Endodermal cell (in vitro differentiated cells): ENCODE measurements at regions not wholly inside any gene's neighbourhood (a gene's known extent, or its start where the extent isn't known, plus 50 kb on each side); places are given as distances from the start of the nearest gene placed in this dataset.

ENCODE experiments used
- DNase-seq: peaks from one replicate; pipeline ENCODE4 v3.0.0-alpha.2; 2017
- H3K27ac ChIP-seq: 2 replicates; pipeline ENCODE4 v1.5.1; 2013; ENCODE audit warnings: mild to moderate bottlenecking, low read depth, low read length, moderate library complexity
- H3K27me3 ChIP-seq: 2 replicates; pipeline ENCODE4 v1.6.1; 2013; ENCODE audit warnings: mild to moderate bottlenecking, low read length, moderate library complexity; ENCODE audit not compliant: insufficient read depth, control insufficient read depth, poor library complexity, severe bottlenecking
- H3K36me3 ChIP-seq: 2 replicates; pipeline ENCODE4 v1.7.0; 2013; ENCODE audit warnings: mild to moderate bottlenecking, low read length, moderate library complexity; ENCODE audit not compliant: control insufficient read depth, insufficient read depth
- H3K4me1 ChIP-seq: one replicate; pipeline ENCODE4 v1.7.0; 2013; ENCODE audit warnings: low read length; ENCODE audit not compliant: control insufficient read depth, insufficient read depth
- H3K4me3 ChIP-seq: 2 replicates; pipeline ENCODE4 v1.5.1; 2013; ENCODE audit warnings: mild to moderate bottlenecking, low read length, moderate library complexity
- H3K9ac ChIP-seq: 2 replicates; pipeline ENCODE4 v1.6.1; 2013; ENCODE audit warnings: mild to moderate bottlenecking, low read length, moderate library complexity; ENCODE audit not compliant: poor library complexity, severe bottlenecking; ENCODE audit errors: extremely low read depth
- H3K9me3 ChIP-seq: 2 replicates; pipeline ENCODE4 v1.6.1; 2013; ENCODE audit warnings: mild to moderate bottlenecking, low read length, moderate library complexity; ENCODE audit not compliant: control insufficient read depth
- H3K27ac Mint-ChIP-seq: 2 replicates; pipeline ENCODE4 v1.8.0; 2020; ENCODE audit warnings: mixed read lengths
- H3K27me3 Mint-ChIP-seq: 2 replicates; pipeline ENCODE4 v1.8.0; 2021; ENCODE audit warnings: mild to moderate bottlenecking, mixed read lengths; ENCODE audit not compliant: insufficient read depth
- H3K36me3 Mint-ChIP-seq: 2 replicates; pipeline ENCODE4 v1.8.0; 2020; ENCODE audit warnings: low read depth, mixed read lengths
- H3K4me1 Mint-ChIP-seq: 2 replicates; pipeline ENCODE4 v1.8.0; 2020; ENCODE audit warnings: mixed read lengths
- H3K4me3 Mint-ChIP-seq: 2 replicates; pipeline ENCODE4 v1.8.0; 2020; ENCODE audit warnings: mild to moderate bottlenecking, moderate library complexity, mixed read lengths
- H3K9me3 Mint-ChIP-seq: 2 replicates; pipeline ENCODE4 v1.8.0; 2020; ENCODE audit warnings: mild to moderate bottlenecking, mixed read lengths
- CTCF ChIP-seq: fragments of 200-600 bp; sonication (generic); conservative IDR thresholded peaks from 2 replicates; pipeline ENCODE4 v1.5.0; 2021; ENCODE audit warnings: antibody characterized with exemption, mild to moderate bottlenecking
- WGBS, 2 experiments: methylation state at CpG; one replicate each; pipeline versions ENCODE4 v1.1.5 to v1.1.7; 2013; ENCODE audit warnings: missing lambda C conversion rate in 2 of 2, mixed read lengths in 1 of 2; ENCODE audit not compliant: insufficient coverage in 1 of 2, insufficient read length in 1 of 2; 5-methylcytosine and 5-hydroxymethylcytosine counted together

GRCh38 chr4:146071390-146071789 lies 104.1 kb upstream of the LSM6 start:
- Histone ChIP-seq H3K27ac (no peak overlapping the region), H3K27me3 (no peaks in the 10 kb centered on the region), H3K4me3 (no peak overlapping the region), H3K36me3 (no peaks in the 10 kb centered on the region), H3K9ac (no peak overlapping the region), H3K9me3 (no peaks in the 10 kb centered on the region), H3K4me1 (no peaks in the 10 kb centered on the region)
- TF ChIP-seq CTCF, result no peak
- Mint-ChIP-seq H3K36me3 (no peaks in the 10 kb centered on the region), H3K9me3 (no peaks in the 10 kb centered on the region), H3K27me3 (peaks cover 2% of the 10 kb centered on the region), H3K4me1 (peaks cover 5% of the 10 kb centered on the region), H3K27ac (no peak overlapping the region), H3K4me3 (no peak overlapping the region)
- no peak for DNase-seq
- 87 to 91% methylated on average over 1 to 5 of the region's 5 CpGs for WGBS, 2 experiments

- no peaks in the 10 kb centered on the region for H3K9me3 ChIP-seq
- H3K4me1 Mint-ChIP-seq, result peaks cover 3% of the 10 kb centered on the region
- H3K9ac ChIP-seq, result no peak overlapping the region
- no peak for TF ChIP-seq CTCF
- H3K4me3 ChIP-seq, result no peak overlapping the region
- no peak overlapping the region for H3K27ac Mint-ChIP-seq
- no peaks in the 10 kb centered on the region for H3K9me3 Mint-ChIP-seq
- no peaks in the 10 kb centered on the region for H3K27me3 ChIP-seq
- H3K36me3 Mint-ChIP-seq, result no peaks in the 10 kb centered on the region
- H3K4me1 ChIP-seq, result no peaks in the 10 kb centered on the region
- H3K4me3 Mint-ChIP-seq, result no peak overlapping the region
- H3K27ac ChIP-seq, result no peak overlapping the region
- peaks cover 4% of the 10 kb centered on the region for H3K27me3 Mint-ChIP-seq
- DNase-seq, result no peak
- H3K36me3 ChIP-seq, result no peaks in the 10 kb centered on the region
These were observed 112.4 kb upstream of the LSM6 start for GRCh38 chr4:146063143-146063542.

GRCh38 chr4:146062340-146062739 lies 113.2 kb upstream of the LSM6 start:
- Mint-ChIP-seq H3K9me3 (no peaks in the 10 kb centered on the region), H3K27me3 (peaks cover 4% of the 10 kb centered on the region), H3K4me3 (no peak overlapping the region), H3K36me3 (no peaks in the 10 kb centered on the region), H3K4me1 (peaks cover 3% of the 10 kb centered on the region), H3K27ac (no peak overlapping the region)
- 80% methylated on average over 1 to 2 of the region's 2 CpGs for WGBS, 2 experiments
- Histone ChIP-seq H3K9ac (no peak overlapping the region), H3K36me3 (no peaks in the 10 kb centered on the region), H3K27me3 (no peaks in the 10 kb centered on the region), H3K4me3 (no peak overlapping the region), H3K9me3 (no peaks in the 10 kb centered on the region), H3K27ac (no peak overlapping the region), H3K4me1 (no peaks in the 10 kb centered on the region)
- DNase-seq, result no peak
- TF ChIP-seq CTCF, result no peak
